Jurkat, Clone E6-1 (cell line): ENCODE measurements at regions not wholly inside any gene's neighbourhood (a gene's known extent, or its start where the extent isn't known, plus 50 kb on each side); places are given as distances from the start of the nearest gene placed in this dataset.
A peak's percentile ranks its signal among the peaks of the same experiment; 100 is the strongest.
"Not testable (repeated sequence)": the region's sequence is repeated elsewhere in the genome, so short reads cannot be mapped to it uniquely, and the experiment has no call there.

Experiments used
- DNase-seq: peaks from one replicate; pipeline ENCODE4 v3.0.0-alpha.2; 2011; ENCODE audit warnings: low read depth, low spot score
- H3K4me3 ChIP-seq: 2 replicates; pipeline ENCODE4 v1.5.1; 2011; ENCODE audit warnings: mild to moderate bottlenecking, low read length, control low read depth, moderate library complexity

- DNase-seq, H3K4me3 ChIP-seq: not testable (repeated sequence)
Observed at GRCh38 chr3:104266219-104266618, 1100.5 kb upstream of the ALCAM start.

- no peak for DNase-seq
Observed at GRCh38 chr3:104269771-104270170, 1096.9 kb upstream of the ALCAM start.

GRCh38 chr3:104273046-104273649 lies 1093.6 kb upstream of the ALCAM start:
- H3K4me3 ChIP-seq, result no peak overlapping the region
- DNase-seq, result peak; percentile 16

More at GRCh38 chr3:104269771-104270170, 1096.9 kb upstream of the ALCAM start:
- no peak overlapping the region for H3K4me3 ChIP-seq

GRCh38 chr3:104275199-104275598 lies 1091.5 kb upstream of the ALCAM start:
- H3K4me3 ChIP-seq, result no peak overlapping the region
- DNase-seq, result no peak

- no peak overlapping the region for H3K4me3 ChIP-seq
- no peak for DNase-seq
Observed at GRCh38 chr3:104279617-104280016, 1087.1 kb upstream of the ALCAM start.

- H3K4me3 ChIP-seq, result no peak overlapping the region
- no peak for DNase-seq
Observed at GRCh38 chr3:104281713-104282112, 1085.0 kb upstream of the ALCAM start.

GRCh38 chr3:104286645-104287044 lies 1080.1 kb upstream of the ALCAM start:
- DNase-seq, result no peak

GRCh38 chr3:104291437-104291851 lies 1075.3 kb upstream of the ALCAM start:
- H3K4me3 ChIP-seq, result no peak overlapping the region
- DNase-seq, result no peak

More at GRCh38 chr3:104286645-104287044, 1080.1 kb upstream of the ALCAM start:
- H3K4me3 ChIP-seq, result no peak overlapping the region

GRCh38 chr3:104291878-104292277 lies 1074.8 kb upstream of the ALCAM start:
- no peak for DNase-seq
- no peak overlapping the region for H3K4me3 ChIP-seq

GRCh38 chr3:104297617-104298016 lies 1069.1 kb upstream of the ALCAM start:
- no peak overlapping the region for H3K4me3 ChIP-seq
- no peak for DNase-seq

- H3K4me3 ChIP-seq, result no peak overlapping the region
- DNase-seq, result no peak
Observed at GRCh38 chr3:104298662-104299061, 1068.0 kb upstream of the ALCAM start.

- no peak for DNase-seq
- H3K4me3 ChIP-seq, result no peak overlapping the region
Observed at GRCh38 chr3:104316118-104316517, 1050.6 kb upstream of the ALCAM start.

GRCh38 chr3:104323226-104323625 lies 1043.5 kb upstream of the ALCAM start:
- no peak overlapping the region for H3K4me3 ChIP-seq
- no peak for DNase-seq

GRCh38 chr3:104347291-104347690 lies 1019.4 kb upstream of the ALCAM start:
- no peak overlapping the region for H3K4me3 ChIP-seq
- DNase-seq, result no peak

- DNase-seq, result no peak
Observed at GRCh38 chr3:104349836-104350235, 1016.9 kb upstream of the ALCAM start.

GRCh38 chr3:104353951-104354350 lies 1012.8 kb upstream of the ALCAM start:
- no peak overlapping the region for H3K4me3 ChIP-seq
- DNase-seq, result no peak

More at GRCh38 chr3:104349836-104350235, 1016.9 kb upstream of the ALCAM start:
- H3K4me3 ChIP-seq, result no peak overlapping the region

- DNase-seq, result no peak
- no peak overlapping the region for H3K4me3 ChIP-seq
Observed at GRCh38 chr3:104359546-104359945, 1007.2 kb upstream of the ALCAM start.

- H3K4me3 ChIP-seq, result no peak overlapping the region
- DNase-seq, result no peak
Observed at GRCh38 chr3:104360038-104360437, 1006.7 kb upstream of the ALCAM start.

GRCh38 chr3:104361748-104362147 lies 1005.0 kb upstream of the ALCAM start:
- H3K4me3 ChIP-seq, DNase-seq: not testable (repeated sequence)

GRCh38 chr3:104362319-104362718 lies 1004.4 kb upstream of the ALCAM start:
- no peak overlapping the region for H3K4me3 ChIP-seq
- DNase-seq, result no peak

GRCh38 chr3:104367000-104367399 lies 999.7 kb upstream of the ALCAM start:
- no peak for DNase-seq
- no peak overlapping the region for H3K4me3 ChIP-seq
